Adrenal gland (tissue), 5 donors: ENCODE measurements at regions not wholly inside any gene's neighbourhood (a gene's known extent, or its start where the extent isn't known, plus 50 kb on each side); places are given as distances from the start of the nearest gene placed in this dataset.

ENCODE experiments used
- POLR2A ChIP-seq, 2 donors: fragments of 450-650 bp; IDR thresholded peaks; one replicate each; pipeline ENCODE4 v1.6.1; 2017; ENCODE audit warnings: antibody characterized with exemption in 2 of 2, mild to moderate bottlenecking in 2 of 2, moderate library complexity in 1 of 2
- TF ChIP-seq, protein P1 (sequence below), 6 experiments: fragments of 450-650 bp in 4 of 6; fragments of 200-600 bp in 2 of 6; sonication (generic) in 1 of 6; IDR thresholded peaks; 1 replicate in 5 of 6; 2 replicates in 1 of 6; pipeline versions ENCODE4 v1.5.1 to v1.8.0; 2016 to 2021; ENCODE audit warnings: antibody characterized with exemption in 6 of 6, mild to moderate bottlenecking in 2 of 6, moderate library complexity in 1 of 6
- donor health status: DM: no; HTN: no; CAD: no.

DNA sequence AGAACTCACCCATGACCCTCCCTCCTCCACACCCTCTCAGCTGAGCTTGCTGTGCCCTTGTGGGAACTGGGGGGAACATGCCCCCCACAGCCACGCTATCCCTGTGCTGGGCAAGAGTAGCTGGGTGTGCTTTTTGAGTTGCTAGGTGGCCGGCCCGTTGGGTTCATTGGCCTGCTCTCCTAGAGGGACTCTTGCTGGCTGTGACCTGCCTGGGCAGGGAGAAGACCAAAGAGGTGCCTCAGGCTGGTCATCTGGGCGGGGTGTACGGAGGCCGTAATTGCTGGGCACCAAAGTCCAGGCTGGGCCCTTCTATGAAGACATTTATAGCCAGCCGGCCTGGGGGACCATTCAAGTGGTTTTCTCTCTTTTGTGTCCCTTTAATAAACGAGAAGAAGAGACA, 138.3 kb upstream of the ZBTB40 start:
- TF ChIP-seq POLR2A (IDR thresholded peaks at IDR 0.05), result no peak
- TF ChIP-seq, protein P1, sequence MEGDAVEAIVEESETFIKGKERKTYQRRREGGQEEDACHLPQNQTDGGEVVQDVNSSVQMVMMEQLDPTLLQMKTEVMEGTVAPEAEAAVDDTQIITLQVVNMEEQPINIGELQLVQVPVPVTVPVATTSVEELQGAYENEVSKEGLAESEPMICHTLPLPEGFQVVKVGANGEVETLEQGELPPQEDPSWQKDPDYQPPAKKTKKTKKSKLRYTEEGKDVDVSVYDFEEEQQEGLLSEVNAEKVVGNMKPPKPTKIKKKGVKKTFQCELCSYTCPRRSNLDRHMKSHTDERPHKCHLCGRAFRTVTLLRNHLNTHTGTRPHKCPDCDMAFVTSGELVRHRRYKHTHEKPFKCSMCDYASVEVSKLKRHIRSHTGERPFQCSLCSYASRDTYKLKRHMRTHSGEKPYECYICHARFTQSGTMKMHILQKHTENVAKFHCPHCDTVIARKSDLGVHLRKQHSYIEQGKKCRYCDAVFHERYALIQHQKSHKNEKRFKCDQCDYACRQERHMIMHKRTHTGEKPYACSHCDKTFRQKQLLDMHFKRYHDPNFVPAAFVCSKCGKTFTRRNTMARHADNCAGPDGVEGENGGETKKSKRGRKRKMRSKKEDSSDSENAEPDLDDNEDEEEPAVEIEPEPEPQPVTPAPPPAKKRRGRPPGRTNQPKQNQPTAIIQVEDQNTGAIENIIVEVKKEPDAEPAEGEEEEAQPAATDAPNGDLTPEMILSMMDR (IDR thresholded peaks at IDR 0.05), result no peak
